ENCODE measurements at regions not wholly inside any gene's neighbourhood (a gene's known extent, or its start where the extent isn't known, plus 50 kb on each side); places are given as distances from the start of the nearest gene placed in this dataset.

GRCh38 chr6:145318952-145319351 lies 416.4 kb downstream of the EPM2A start:
- TF ChIP-seq CTCF (IDR thresholded peaks at IDR 0.05) (no peak), POLR2AphosphoS5 (IDR thresholded peaks at IDR 0.05) (no peak), EP300 (IDR thresholded peaks at IDR 0.05) (no peak), POLR2A (IDR thresholded peaks at IDR 0.05) (no peak)

Data from gastroesophageal sphincter (tissue), 3 donors.